ENCODE measurements at regions not wholly inside any gene's neighbourhood (a gene's known extent, or its start where the extent isn't known, plus 50 kb on each side); places are given as distances from the start of the nearest gene placed in this dataset.

DNA sequence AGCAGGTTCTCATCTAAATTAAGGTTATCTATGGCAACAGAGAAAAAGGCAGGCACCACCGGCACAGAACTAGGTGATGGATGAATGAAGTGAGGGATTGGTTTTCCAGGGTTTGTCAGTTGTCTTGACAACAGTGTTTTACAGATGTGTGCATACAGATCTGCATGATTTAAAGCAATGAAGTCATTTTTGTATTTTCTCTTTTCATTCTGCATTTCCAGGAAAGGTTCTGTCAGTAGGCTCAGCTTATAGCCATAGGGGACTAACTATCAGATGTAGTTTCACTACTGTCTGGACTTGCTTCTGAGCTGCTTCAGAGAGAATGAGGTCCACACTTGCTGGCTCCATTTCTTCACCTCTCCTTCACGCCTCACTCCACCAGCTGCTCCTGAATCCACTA lies 98.2 kb upstream of the LMO4 start:
- no peaks in the 10 kb centered on the region for H3K36me3 ChIP-seq (ENCODE audit: control insufficient read depth, insufficient read depth, low read length)
- no peaks in the 10 kb centered on the region for H3K27me3 ChIP-seq (replicated peaks; ENCODE audit: control insufficient read depth, insufficient read depth, low read length)
- no peak for DNase-seq (ENCODE audit: extremely low read depth, insufficient read length)
- TF ChIP-seq, protein P1, sequence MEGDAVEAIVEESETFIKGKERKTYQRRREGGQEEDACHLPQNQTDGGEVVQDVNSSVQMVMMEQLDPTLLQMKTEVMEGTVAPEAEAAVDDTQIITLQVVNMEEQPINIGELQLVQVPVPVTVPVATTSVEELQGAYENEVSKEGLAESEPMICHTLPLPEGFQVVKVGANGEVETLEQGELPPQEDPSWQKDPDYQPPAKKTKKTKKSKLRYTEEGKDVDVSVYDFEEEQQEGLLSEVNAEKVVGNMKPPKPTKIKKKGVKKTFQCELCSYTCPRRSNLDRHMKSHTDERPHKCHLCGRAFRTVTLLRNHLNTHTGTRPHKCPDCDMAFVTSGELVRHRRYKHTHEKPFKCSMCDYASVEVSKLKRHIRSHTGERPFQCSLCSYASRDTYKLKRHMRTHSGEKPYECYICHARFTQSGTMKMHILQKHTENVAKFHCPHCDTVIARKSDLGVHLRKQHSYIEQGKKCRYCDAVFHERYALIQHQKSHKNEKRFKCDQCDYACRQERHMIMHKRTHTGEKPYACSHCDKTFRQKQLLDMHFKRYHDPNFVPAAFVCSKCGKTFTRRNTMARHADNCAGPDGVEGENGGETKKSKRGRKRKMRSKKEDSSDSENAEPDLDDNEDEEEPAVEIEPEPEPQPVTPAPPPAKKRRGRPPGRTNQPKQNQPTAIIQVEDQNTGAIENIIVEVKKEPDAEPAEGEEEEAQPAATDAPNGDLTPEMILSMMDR (IDR thresholded peaks at IDR 0.05; ENCODE audit: insufficient read depth, low read length, poor library complexity, severe bottlenecking): no peak
- H3K4me3 ChIP-seq (replicated peaks; ENCODE audit: low read depth, low read length): no peak overlapping the region

DNA sequence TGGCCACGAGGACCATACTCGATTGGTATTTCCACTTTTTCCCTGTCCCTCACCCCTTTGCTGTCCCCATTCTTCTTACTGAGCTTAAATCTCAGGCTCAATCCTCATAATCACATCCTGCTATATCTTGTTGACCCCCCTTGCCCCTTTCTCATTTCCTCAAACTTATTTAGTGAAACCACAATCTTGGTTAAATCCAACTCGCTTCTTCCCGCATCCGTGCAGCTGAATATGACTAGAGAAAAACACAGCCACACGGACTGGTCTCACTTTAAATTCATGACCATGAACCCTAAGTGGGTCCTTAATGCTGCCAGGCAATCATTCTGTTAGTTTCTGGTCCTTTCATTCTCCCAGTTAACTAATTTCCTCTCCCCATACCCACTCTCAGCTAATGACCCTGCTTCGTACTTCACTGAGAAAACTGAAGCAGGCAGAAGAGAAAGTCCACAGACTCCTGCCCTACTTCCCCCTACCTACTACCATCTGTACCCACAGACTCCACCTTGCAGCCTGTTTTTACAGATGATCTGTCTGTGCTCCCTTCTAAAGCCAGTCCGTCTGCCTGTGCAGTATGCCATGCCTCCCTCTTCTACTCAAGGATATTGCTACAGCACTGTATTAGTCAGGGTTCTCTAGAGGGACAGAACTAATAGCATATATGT lies 96.8 kb upstream of the LMO4 start:
- DNase-seq (ENCODE audit: extremely low read depth, insufficient read length): no peak
- H3K27me3 ChIP-seq (replicated peaks; ENCODE audit: control insufficient read depth, insufficient read depth, low read length): no peaks in the 10 kb centered on the region
- no peak overlapping the region for H3K4me3 ChIP-seq (replicated peaks; ENCODE audit: low read depth, low read length)
- H3K36me3 ChIP-seq (ENCODE audit: control insufficient read depth, insufficient read depth, low read length): no peaks in the 10 kb centered on the region
- TF ChIP-seq, protein P1 (IDR thresholded peaks at IDR 0.05; ENCODE audit: insufficient read depth, low read length, poor library complexity, severe bottlenecking): no peak

DNA sequence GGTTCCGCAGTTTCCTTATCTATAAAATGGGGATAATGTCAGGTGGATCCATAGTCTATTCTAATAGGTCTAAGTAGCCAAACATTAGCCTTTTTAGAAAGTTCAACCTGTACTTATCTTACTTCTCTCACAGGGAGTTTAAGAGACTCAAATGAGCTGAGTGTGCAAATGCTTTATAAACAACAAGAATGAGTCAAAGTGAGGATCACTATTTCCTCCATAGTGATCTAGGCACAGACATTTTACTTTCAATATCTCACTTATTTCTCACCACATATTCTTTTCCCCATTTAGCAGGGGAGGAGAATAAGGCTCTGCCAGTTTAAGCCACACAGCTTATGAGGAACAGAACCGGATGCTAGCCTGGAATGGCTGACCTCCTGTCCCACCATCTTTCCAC lies 92.1 kb upstream of the LMO4 start:
- peaks cover 1% of the 10 kb centered on the region; the same call in 1 of the 2 replicates for H3K27me3 ChIP-seq (replicated peaks; ENCODE audit: control insufficient read depth, insufficient read depth, low read length)
- TF ChIP-seq, protein P1 (IDR thresholded peaks at IDR 0.05; ENCODE audit: insufficient read depth, low read length, poor library complexity, severe bottlenecking): no peak
- no peak for DNase-seq (ENCODE audit: extremely low read depth, insufficient read length)
- no peak overlapping the region for H3K4me3 ChIP-seq (replicated peaks; ENCODE audit: low read depth, low read length)
- H3K36me3 ChIP-seq (ENCODE audit: control insufficient read depth, insufficient read depth, low read length): no peaks in the 10 kb centered on the region

DNA sequence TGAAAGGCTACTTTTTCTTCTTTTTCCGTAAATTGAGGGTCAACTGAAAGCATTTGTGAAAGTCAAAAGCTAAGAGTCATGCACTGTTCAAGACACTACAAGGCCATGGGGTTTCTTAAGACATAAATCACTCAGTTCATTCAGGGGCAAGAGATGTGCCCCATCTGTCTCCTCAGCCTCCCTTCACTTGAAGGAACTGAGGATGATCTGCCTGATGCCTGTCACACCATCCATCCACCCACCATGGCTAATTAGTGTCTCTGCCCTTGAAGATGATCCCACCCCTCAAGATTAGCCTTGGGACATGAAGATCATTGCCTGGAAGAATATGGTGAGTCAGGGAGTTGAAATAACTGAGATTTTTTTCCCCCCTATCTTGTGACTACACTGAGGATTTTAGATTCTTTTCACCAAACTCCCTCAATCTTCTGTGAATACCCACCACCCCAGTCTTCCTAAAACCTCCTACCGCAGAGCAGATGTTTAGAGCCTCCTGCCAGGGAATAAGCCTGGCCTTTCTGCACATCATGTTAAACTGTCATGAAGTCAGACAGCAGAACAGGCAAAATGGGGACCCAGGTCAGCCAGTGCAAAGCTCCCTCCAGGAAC lies 88.6 kb upstream of the LMO4 start:
- no peak for DNase-seq (ENCODE audit: extremely low read depth, insufficient read length)

DNA sequence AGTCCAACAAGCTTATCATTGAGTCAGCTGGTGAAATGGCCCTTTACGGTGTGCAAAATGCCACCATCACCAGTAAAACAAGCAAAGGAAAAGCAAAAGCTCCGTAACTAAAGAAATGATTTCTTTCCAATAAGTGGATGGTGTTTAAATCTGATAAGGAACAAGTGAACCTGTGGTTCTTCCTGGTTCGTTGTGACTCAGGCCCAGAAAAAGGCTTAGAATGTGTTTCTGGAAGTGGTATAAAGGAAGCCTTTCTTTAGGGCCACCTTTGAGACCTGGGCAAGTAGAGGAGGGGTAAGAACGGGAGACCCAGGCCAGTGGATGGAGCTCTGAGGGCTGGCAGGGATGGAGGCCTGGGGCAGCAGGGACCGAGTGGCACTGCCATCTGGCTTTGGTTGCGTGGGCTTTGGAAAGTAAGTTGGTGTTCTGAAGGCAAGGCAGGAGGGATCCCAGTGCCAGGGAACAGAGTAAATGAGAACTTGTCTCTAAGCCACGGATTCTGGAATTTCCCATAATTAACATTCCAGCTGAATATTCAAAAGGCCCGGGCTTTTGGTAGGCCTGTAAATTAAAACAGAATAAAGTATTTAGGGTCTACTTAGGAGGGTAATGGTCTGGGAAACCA lies 87.9 kb upstream of the LMO4 start:
- Histone ChIP-seq H3K4me3 (replicated peaks; ENCODE audit: low read depth, low read length) (no peak overlapping the region), H3K36me3 (ENCODE audit: control insufficient read depth, insufficient read depth, low read length) (no peaks in the 10 kb centered on the region), H3K27me3 (replicated peaks; ENCODE audit: control insufficient read depth, insufficient read depth, low read length) (peaks cover 1% of the 10 kb centered on the region; the same call in 1 of the 2 replicates)
- TF ChIP-seq, protein P1 (IDR thresholded peaks at IDR 0.05; ENCODE audit: insufficient read depth, low read length, poor library complexity, severe bottlenecking): no peak
- DNase-seq (ENCODE audit: extremely low read depth, insufficient read length): no peak

More for the DNA sequence above, 88.6 kb upstream of the LMO4 start:
- H3K27me3 ChIP-seq (replicated peaks; ENCODE audit: control insufficient read depth, insufficient read depth, low read length): peaks cover 1% of the 10 kb centered on the region; the same call in 1 of the 2 replicates
- H3K36me3 ChIP-seq (ENCODE audit: control insufficient read depth, insufficient read depth, low read length): no peaks in the 10 kb centered on the region
- no peak overlapping the region for H3K4me3 ChIP-seq (replicated peaks; ENCODE audit: low read depth, low read length)
- TF ChIP-seq, protein P1 (IDR thresholded peaks at IDR 0.05; ENCODE audit: insufficient read depth, low read length, poor library complexity, severe bottlenecking): no peak

Measured in GM06990 (cell line).